DND-41 (cell line): ENCODE measurements at regions not wholly inside any gene's neighbourhood (a gene's known extent, or its start where the extent isn't known, plus 50 kb on each side); places are given as distances from the start of the nearest gene placed in this dataset.

Experiments used
- EZH2 ChIP-seq: IDR thresholded peaks from 3 replicates; pipeline ENCODE4 v1.6.1; 2012; ENCODE audit warnings: borderline replicate concordance, low read depth, mild to moderate bottlenecking, moderate library complexity, low read length, inconsistent platforms; ENCODE audit not compliant: severe bottlenecking
- TF ChIP-seq, protein P1 (sequence below): IDR thresholded peaks from 2 replicates; pipeline ENCODE4 v1.5.1; 2012; ENCODE audit warnings: borderline replicate concordance, low read length, moderate library complexity, mild to moderate bottlenecking; ENCODE audit not compliant: poor library complexity, severe bottlenecking; ENCODE audit errors: extremely low read depth

DNA sequence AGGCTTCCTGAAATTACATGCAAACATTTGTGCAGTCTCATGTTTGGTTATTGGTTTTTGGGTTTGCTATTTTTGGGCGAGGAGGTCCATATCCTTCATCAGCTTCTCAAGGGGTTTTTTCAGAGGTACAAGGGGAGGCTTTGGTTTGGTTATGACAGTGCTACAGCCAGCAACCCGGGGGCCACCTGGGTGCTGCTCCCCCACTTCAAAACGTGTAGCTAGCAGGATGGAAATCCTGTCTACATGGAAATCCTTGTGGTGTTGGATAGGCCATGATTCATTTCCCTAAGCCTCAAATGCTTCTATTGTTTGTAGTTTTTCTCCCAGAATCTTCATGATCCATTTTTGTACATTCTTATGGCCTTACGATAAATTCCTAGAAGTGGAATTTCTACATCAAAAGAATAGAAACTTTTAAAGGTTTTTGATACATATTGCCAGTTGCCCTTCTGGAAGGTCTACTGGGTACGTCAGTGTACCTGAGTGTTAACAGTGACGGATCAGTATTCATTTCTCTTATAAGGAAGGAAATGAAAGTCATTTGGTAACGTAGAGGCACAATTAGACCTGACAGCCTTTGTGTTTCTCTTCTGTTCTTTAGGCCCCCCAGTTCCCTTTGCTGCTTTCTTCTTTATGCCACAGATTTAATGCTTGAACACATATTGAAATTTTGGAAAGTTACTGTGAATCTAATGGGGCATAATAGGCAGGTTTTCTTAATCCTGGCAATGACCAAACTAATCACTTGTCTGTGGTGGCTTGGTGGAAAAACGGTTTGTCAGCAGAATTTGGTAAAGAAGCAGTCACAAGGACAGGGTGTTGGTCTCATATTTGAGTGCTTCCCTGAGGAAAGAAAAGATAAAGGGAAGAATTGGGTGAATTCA lies 69.7 kb upstream of the ABL1 start:
- TF ChIP-seq, protein P1, sequence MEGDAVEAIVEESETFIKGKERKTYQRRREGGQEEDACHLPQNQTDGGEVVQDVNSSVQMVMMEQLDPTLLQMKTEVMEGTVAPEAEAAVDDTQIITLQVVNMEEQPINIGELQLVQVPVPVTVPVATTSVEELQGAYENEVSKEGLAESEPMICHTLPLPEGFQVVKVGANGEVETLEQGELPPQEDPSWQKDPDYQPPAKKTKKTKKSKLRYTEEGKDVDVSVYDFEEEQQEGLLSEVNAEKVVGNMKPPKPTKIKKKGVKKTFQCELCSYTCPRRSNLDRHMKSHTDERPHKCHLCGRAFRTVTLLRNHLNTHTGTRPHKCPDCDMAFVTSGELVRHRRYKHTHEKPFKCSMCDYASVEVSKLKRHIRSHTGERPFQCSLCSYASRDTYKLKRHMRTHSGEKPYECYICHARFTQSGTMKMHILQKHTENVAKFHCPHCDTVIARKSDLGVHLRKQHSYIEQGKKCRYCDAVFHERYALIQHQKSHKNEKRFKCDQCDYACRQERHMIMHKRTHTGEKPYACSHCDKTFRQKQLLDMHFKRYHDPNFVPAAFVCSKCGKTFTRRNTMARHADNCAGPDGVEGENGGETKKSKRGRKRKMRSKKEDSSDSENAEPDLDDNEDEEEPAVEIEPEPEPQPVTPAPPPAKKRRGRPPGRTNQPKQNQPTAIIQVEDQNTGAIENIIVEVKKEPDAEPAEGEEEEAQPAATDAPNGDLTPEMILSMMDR = no peak
- TF ChIP-seq EZH2 = no peak
